H9 (cell line): ENCODE measurements at regions not wholly inside any gene's neighbourhood (a gene's known extent, or its start where the extent isn't known, plus 50 kb on each side); places are given as distances from the start of the nearest gene placed in this dataset.

Experiments used
- DNase-seq: peaks from one replicate; pipeline ENCODE4 v3.0.0-alpha.2; 2017
- H2AFZ ChIP-seq: one replicate; pipeline ENCODE4 v1.6.1; 2013; ENCODE audit warnings: mild to moderate bottlenecking, low read length, control low read depth, moderate library complexity
- H2AK5ac ChIP-seq: 2 replicates; pipeline ENCODE4 v1.6.1; 2013; ENCODE audit warnings: low read length, control low read depth, mixed read lengths; ENCODE audit not compliant: insufficient read length
- H2BK120ac ChIP-seq: one replicate; pipeline ENCODE4 v1.6.1; 2013; ENCODE audit warnings: low read depth, mild to moderate bottlenecking, low read length, control low read depth, inconsistent platforms; ENCODE audit not compliant: poor library complexity, severe bottlenecking
- H2BK12ac ChIP-seq: 2 replicates; pipeline ENCODE4 v1.6.1; 2013; ENCODE audit warnings: low read length, control low read depth, mixed read lengths, low read depth; ENCODE audit not compliant: insufficient read length
- H2BK15ac ChIP-seq: 2 replicates; pipeline ENCODE4 v1.6.1; 2013; ENCODE audit warnings: low read depth, low read length, control low read depth
- H2BK20ac ChIP-seq: one replicate; pipeline ENCODE4 v1.6.1; 2013; ENCODE audit warnings: low read depth, mild to moderate bottlenecking, low read length, control low read depth, inconsistent platforms; ENCODE audit not compliant: poor library complexity, severe bottlenecking
- H2BK5ac ChIP-seq: 2 replicates; pipeline ENCODE4 v1.6.1; 2013; ENCODE audit warnings: low read length, control low read depth, mixed read lengths; ENCODE audit not compliant: insufficient read length
- H3K14ac ChIP-seq: 2 replicates; pipeline ENCODE4 v1.6.1; 2013; ENCODE audit warnings: low read length, control low read depth; ENCODE audit not compliant: insufficient read depth
- H3K18ac ChIP-seq: 2 replicates; pipeline ENCODE4 v1.6.1; 2013; ENCODE audit warnings: low read depth, mild to moderate bottlenecking, mixed read lengths, low read length, control low read depth; ENCODE audit not compliant: insufficient read length
- H3K23ac ChIP-seq: 2 replicates; pipeline ENCODE4 v1.6.1; 2013; ENCODE audit warnings: low read length, control low read depth, mixed read lengths, low read depth; ENCODE audit not compliant: insufficient read length
- H3K23me2 ChIP-seq: 2 replicates; pipeline ENCODE4 v1.6.1; 2013; ENCODE audit warnings: low read depth, mild to moderate bottlenecking, mixed read lengths, low read length, control low read depth; ENCODE audit not compliant: insufficient read length, poor library complexity, severe bottlenecking
- H3K27ac ChIP-seq: 2 replicates; pipeline ENCODE4 v1.5.1; 2013; ENCODE audit warnings: low read length, control low read depth, mixed read lengths, low read depth; ENCODE audit not compliant: insufficient read length
- H3K27me3 ChIP-seq: 2 replicates; pipeline ENCODE4 v1.6.1; 2013; ENCODE audit warnings: low read length, control low read depth, inconsistent platforms; ENCODE audit not compliant: insufficient read depth
- H3K4ac ChIP-seq: 2 replicates; pipeline ENCODE4 v1.6.1; 2013; ENCODE audit warnings: low read depth, mild to moderate bottlenecking, control low read depth, inconsistent platforms, low read length, moderate library complexity
- H3K4me1 ChIP-seq: 2 replicates; pipeline ENCODE4 v1.6.1; 2013; ENCODE audit warnings: low read length, control low read depth, inconsistent platforms; ENCODE audit not compliant: insufficient read depth
- H3K4me2 ChIP-seq: 2 replicates; pipeline ENCODE4 v1.6.1; 2013; ENCODE audit warnings: low read length, control low read depth, mixed read lengths; ENCODE audit not compliant: insufficient read length, insufficient read depth
- H3K56ac ChIP-seq: 2 replicates; pipeline ENCODE4 v1.6.1; 2013; ENCODE audit warnings: low read depth, mild to moderate bottlenecking, mixed read lengths, low read length, control low read depth; ENCODE audit not compliant: insufficient read length
- H3K79me1 ChIP-seq: 2 replicates; pipeline ENCODE4 v1.6.1; 2013; ENCODE audit warnings: low read depth, mild to moderate bottlenecking, moderate library complexity, low read length, control low read depth, inconsistent platforms; ENCODE audit not compliant: insufficient read depth, poor library complexity, severe bottlenecking
- H3K79me2 ChIP-seq: 2 replicates; pipeline ENCODE4 v1.6.1; 2013; ENCODE audit warnings: low read length, control low read depth, inconsistent platforms; ENCODE audit not compliant: insufficient read depth
- H3K9ac ChIP-seq: 2 replicates; pipeline ENCODE4 v1.6.1; 2013; ENCODE audit warnings: low read length, control low read depth, mixed read lengths; ENCODE audit not compliant: insufficient read length; ENCODE audit errors: extremely low read depth
- H3K9me3 ChIP-seq: one replicate; pipeline ENCODE4 v1.6.1; 2013; ENCODE audit warnings: low read depth, low read length, inconsistent platforms; ENCODE audit not compliant: control insufficient read depth
- H3T11ph ChIP-seq: one replicate; pipeline ENCODE4 v1.6.1; 2013; ENCODE audit warnings: mild to moderate bottlenecking, low read length, control low read depth, inconsistent platforms
- H4K20me1 ChIP-seq: one replicate; pipeline ENCODE4 v1.6.1; 2013; ENCODE audit not compliant: control insufficient read depth, insufficient read length, insufficient read depth
- H4K5ac ChIP-seq: 2 replicates; pipeline ENCODE4 v1.6.1; 2013; ENCODE audit warnings: low read depth, mild to moderate bottlenecking, mixed read lengths, low read length, control low read depth; ENCODE audit not compliant: insufficient read length
- H4K8ac ChIP-seq: replicated peaks from 2 replicates; pipeline ENCODE4 v1.6.1; 2013; ENCODE audit warnings: low read length, control low read depth, mixed read lengths, low read depth; ENCODE audit not compliant: insufficient read length
- H4K91ac ChIP-seq: 2 replicates; pipeline ENCODE4 v1.6.1; 2013; ENCODE audit warnings: low read depth, mild to moderate bottlenecking, moderate library complexity, mixed read lengths, low read length, control low read depth; ENCODE audit not compliant: insufficient read length
- H3K27ac Mint-ChIP-seq, 3 experiments: 2 replicates in 2 of 3; 3 replicates in 1 of 3; pipeline ENCODE4 v1.8.0; 2020 to 2021; ENCODE audit warnings: mixed read lengths in 3 of 3, mild to moderate bottlenecking in 1 of 3, moderate library complexity in 1 of 3
- H3K27me3 Mint-ChIP-seq: 2 replicates; pipeline ENCODE4 v1.8.0; 2021; ENCODE audit warnings: low read depth, mild to moderate bottlenecking, moderate library complexity, mixed read lengths
- H3K36me3 Mint-ChIP-seq, 3 experiments: 2 replicates in 2 of 3; 3 replicates in 1 of 3; pipeline ENCODE4 v1.8.0; 2020 to 2021; ENCODE audit warnings: low read depth in 3 of 3, mixed read lengths in 3 of 3; ENCODE audit not compliant: insufficient read depth in 1 of 3
- H3K4me1 Mint-ChIP-seq, 2 experiments: 2 replicates each; pipeline ENCODE4 v1.8.0; 2020; ENCODE audit warnings: mixed read lengths in 2 of 2
- H3K4me3 Mint-ChIP-seq, 2 experiments: 2 replicates in 1 of 2; 3 replicates in 1 of 2; pipeline ENCODE4 v1.8.0; 2020 to 2021; ENCODE audit warnings: mild to moderate bottlenecking in 2 of 2, mixed read lengths in 2 of 2, moderate library complexity in 1 of 2
- H3K9me3 Mint-ChIP-seq, 2 experiments: 2 replicates in 1 of 2; 3 replicates in 1 of 2; pipeline ENCODE4 v1.8.0; 2020; ENCODE audit warnings: mild to moderate bottlenecking in 2 of 2, mixed read lengths in 2 of 2, moderate library complexity in 1 of 2
- WGBS: extraction: QIAGEN DNeasy Blood & Tissue Kit; methylation state at CpG from one replicate; pipeline ENCODE4 v1.1.7; 2013; ENCODE audit warnings: missing lambda C conversion rate, low lambda C conversion rate, mixed read lengths; ENCODE audit not compliant: insufficient read length; ENCODE audit errors: extremely low coverage; 5-methylcytosine and 5-hydroxymethylcytosine counted together
- TF ChIP-seq, protein P1 (sequence below): fragments of 200-600 bp; sonication (generic); conservative IDR thresholded peaks from 3 replicates; pipeline ENCODE4 v1.8.0; 2021; ENCODE audit warnings: antibody characterized with exemption, mild to moderate bottlenecking

DNA sequence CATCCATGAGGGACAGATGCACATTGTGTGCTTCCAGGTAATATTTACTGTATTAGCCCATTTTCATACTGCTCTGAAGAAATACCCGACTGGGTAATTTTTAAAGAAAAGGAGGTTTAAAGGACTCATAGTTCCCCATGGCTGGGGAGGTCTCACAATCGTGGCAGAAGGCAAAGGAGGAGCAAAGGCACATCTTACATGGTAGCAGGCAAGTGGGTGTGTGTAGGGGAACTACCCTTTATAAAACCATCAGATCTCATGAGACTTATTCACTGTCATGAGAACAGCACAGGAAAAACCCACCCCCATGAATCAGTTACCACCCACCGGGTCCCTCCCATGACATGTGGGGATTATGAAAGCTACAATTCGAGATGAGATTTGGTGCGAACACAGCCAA lies 148.8 kb upstream of the FBXL17 start:
- Mint-ChIP-seq H3K27me3 (peaks cover 2% of the 10 kb centered on the region; the same call in 1 of the 2 replicates), H3K27ac (no peak overlapping the region), H3K4me1 (peaks cover 6 to 20% of the 10 kb centered on the region in 2 experiments), H3K9me3 (peaks cover 28 to 36% of the 10 kb centered on the region in 2 experiments), H3K4me3 (no peak overlapping the region), H3K36me3 (peaks cover 7 to 40% (median 38%) of the 10 kb centered on the region in 3 experiments)
- Histone ChIP-seq H2BK5ac (no peak overlapping the region), H3K56ac (no peak overlapping the region), H3K79me1 (no peaks in the 10 kb centered on the region), H2BK15ac (no peak overlapping the region), H3K27ac (no peak overlapping the region), H4K91ac (no peak overlapping the region), H3K4me2 (no peak overlapping the region), H4K20me1 (no peaks in the 10 kb centered on the region), H3K18ac (no peak overlapping the region), H3K23ac (no peak overlapping the region), H3K9ac (no peak overlapping the region), H3K9me3 (peaks cover 17% of the 10 kb centered on the region), H2BK20ac (no peak overlapping the region), H3K27me3 (no peaks in the 10 kb centered on the region), H2AFZ (no peak overlapping the region), H3K4me1 (no peaks in the 10 kb centered on the region), H2AK5ac (no peak overlapping the region), H3K23me2 (peaks cover under 1% of the 10 kb centered on the region), H2BK120ac (no peak overlapping the region), H3T11ph (no peak overlapping the region), H4K5ac (no peak overlapping the region), H3K4ac (no peak overlapping the region), H2BK12ac (no peak overlapping the region), H3K79me2 (no peaks in the 10 kb centered on the region), H3K14ac (no peak overlapping the region), H4K8ac (no peak overlapping the region)
- TF ChIP-seq, protein P1, sequence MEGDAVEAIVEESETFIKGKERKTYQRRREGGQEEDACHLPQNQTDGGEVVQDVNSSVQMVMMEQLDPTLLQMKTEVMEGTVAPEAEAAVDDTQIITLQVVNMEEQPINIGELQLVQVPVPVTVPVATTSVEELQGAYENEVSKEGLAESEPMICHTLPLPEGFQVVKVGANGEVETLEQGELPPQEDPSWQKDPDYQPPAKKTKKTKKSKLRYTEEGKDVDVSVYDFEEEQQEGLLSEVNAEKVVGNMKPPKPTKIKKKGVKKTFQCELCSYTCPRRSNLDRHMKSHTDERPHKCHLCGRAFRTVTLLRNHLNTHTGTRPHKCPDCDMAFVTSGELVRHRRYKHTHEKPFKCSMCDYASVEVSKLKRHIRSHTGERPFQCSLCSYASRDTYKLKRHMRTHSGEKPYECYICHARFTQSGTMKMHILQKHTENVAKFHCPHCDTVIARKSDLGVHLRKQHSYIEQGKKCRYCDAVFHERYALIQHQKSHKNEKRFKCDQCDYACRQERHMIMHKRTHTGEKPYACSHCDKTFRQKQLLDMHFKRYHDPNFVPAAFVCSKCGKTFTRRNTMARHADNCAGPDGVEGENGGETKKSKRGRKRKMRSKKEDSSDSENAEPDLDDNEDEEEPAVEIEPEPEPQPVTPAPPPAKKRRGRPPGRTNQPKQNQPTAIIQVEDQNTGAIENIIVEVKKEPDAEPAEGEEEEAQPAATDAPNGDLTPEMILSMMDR: no peak
- no peak for DNase-seq
- no CpG with 5 or more reads among the region's 5 CpGs for WGBS
